H9 (cell line): ENCODE measurements at regions not wholly inside any gene's neighbourhood (a gene's known extent, or its start where the extent isn't known, plus 50 kb on each side); places are given as distances from the start of the nearest gene placed in this dataset.

Experiments used
- DNase-seq: peaks from one replicate; pipeline ENCODE4 v3.0.0-alpha.2; 2017
- H2AFZ ChIP-seq: one replicate; pipeline ENCODE4 v1.6.1; 2013; ENCODE audit warnings: mild to moderate bottlenecking, low read length, control low read depth, moderate library complexity
- H2AK5ac ChIP-seq: 2 replicates; pipeline ENCODE4 v1.6.1; 2013; ENCODE audit warnings: low read length, control low read depth, mixed read lengths; ENCODE audit not compliant: insufficient read length
- H2BK120ac ChIP-seq: one replicate; pipeline ENCODE4 v1.6.1; 2013; ENCODE audit warnings: low read depth, mild to moderate bottlenecking, low read length, control low read depth, inconsistent platforms; ENCODE audit not compliant: poor library complexity, severe bottlenecking
- H2BK12ac ChIP-seq: 2 replicates; pipeline ENCODE4 v1.6.1; 2013; ENCODE audit warnings: low read length, control low read depth, mixed read lengths, low read depth; ENCODE audit not compliant: insufficient read length
- H2BK15ac ChIP-seq: 2 replicates; pipeline ENCODE4 v1.6.1; 2013; ENCODE audit warnings: low read depth, low read length, control low read depth
- H2BK20ac ChIP-seq: one replicate; pipeline ENCODE4 v1.6.1; 2013; ENCODE audit warnings: low read depth, mild to moderate bottlenecking, low read length, control low read depth, inconsistent platforms; ENCODE audit not compliant: poor library complexity, severe bottlenecking
- H2BK5ac ChIP-seq: 2 replicates; pipeline ENCODE4 v1.6.1; 2013; ENCODE audit warnings: low read length, control low read depth, mixed read lengths; ENCODE audit not compliant: insufficient read length
- H3K14ac ChIP-seq: 2 replicates; pipeline ENCODE4 v1.6.1; 2013; ENCODE audit warnings: low read length, control low read depth; ENCODE audit not compliant: insufficient read depth
- H3K18ac ChIP-seq: 2 replicates; pipeline ENCODE4 v1.6.1; 2013; ENCODE audit warnings: low read depth, mild to moderate bottlenecking, mixed read lengths, low read length, control low read depth; ENCODE audit not compliant: insufficient read length
- H3K23ac ChIP-seq: 2 replicates; pipeline ENCODE4 v1.6.1; 2013; ENCODE audit warnings: low read length, control low read depth, mixed read lengths, low read depth; ENCODE audit not compliant: insufficient read length
- H3K23me2 ChIP-seq: 2 replicates; pipeline ENCODE4 v1.6.1; 2013; ENCODE audit warnings: low read depth, mild to moderate bottlenecking, mixed read lengths, low read length, control low read depth; ENCODE audit not compliant: insufficient read length, poor library complexity, severe bottlenecking
- H3K27ac ChIP-seq: 2 replicates; pipeline ENCODE4 v1.5.1; 2013; ENCODE audit warnings: low read length, control low read depth, mixed read lengths, low read depth; ENCODE audit not compliant: insufficient read length
- H3K27me3 ChIP-seq: 2 replicates; pipeline ENCODE4 v1.6.1; 2013; ENCODE audit warnings: low read length, control low read depth, inconsistent platforms; ENCODE audit not compliant: insufficient read depth
- H3K4ac ChIP-seq: 2 replicates; pipeline ENCODE4 v1.6.1; 2013; ENCODE audit warnings: low read depth, mild to moderate bottlenecking, control low read depth, inconsistent platforms, low read length, moderate library complexity
- H3K4me1 ChIP-seq: 2 replicates; pipeline ENCODE4 v1.6.1; 2013; ENCODE audit warnings: low read length, control low read depth, inconsistent platforms; ENCODE audit not compliant: insufficient read depth
- H3K4me2 ChIP-seq: 2 replicates; pipeline ENCODE4 v1.6.1; 2013; ENCODE audit warnings: low read length, control low read depth, mixed read lengths; ENCODE audit not compliant: insufficient read length, insufficient read depth
- H3K56ac ChIP-seq: 2 replicates; pipeline ENCODE4 v1.6.1; 2013; ENCODE audit warnings: low read depth, mild to moderate bottlenecking, mixed read lengths, low read length, control low read depth; ENCODE audit not compliant: insufficient read length
- H3K79me1 ChIP-seq: 2 replicates; pipeline ENCODE4 v1.6.1; 2013; ENCODE audit warnings: low read depth, mild to moderate bottlenecking, moderate library complexity, low read length, control low read depth, inconsistent platforms; ENCODE audit not compliant: insufficient read depth, poor library complexity, severe bottlenecking
- H3K79me2 ChIP-seq: 2 replicates; pipeline ENCODE4 v1.6.1; 2013; ENCODE audit warnings: low read length, control low read depth, inconsistent platforms; ENCODE audit not compliant: insufficient read depth
- H3K9ac ChIP-seq: 2 replicates; pipeline ENCODE4 v1.6.1; 2013; ENCODE audit warnings: low read length, control low read depth, mixed read lengths; ENCODE audit not compliant: insufficient read length; ENCODE audit errors: extremely low read depth
- H3K9me3 ChIP-seq: one replicate; pipeline ENCODE4 v1.6.1; 2013; ENCODE audit warnings: low read depth, low read length, inconsistent platforms; ENCODE audit not compliant: control insufficient read depth
- H3T11ph ChIP-seq: one replicate; pipeline ENCODE4 v1.6.1; 2013; ENCODE audit warnings: mild to moderate bottlenecking, low read length, control low read depth, inconsistent platforms
- H4K20me1 ChIP-seq: one replicate; pipeline ENCODE4 v1.6.1; 2013; ENCODE audit not compliant: control insufficient read depth, insufficient read length, insufficient read depth
- H4K5ac ChIP-seq: 2 replicates; pipeline ENCODE4 v1.6.1; 2013; ENCODE audit warnings: low read depth, mild to moderate bottlenecking, mixed read lengths, low read length, control low read depth; ENCODE audit not compliant: insufficient read length
- H4K8ac ChIP-seq: replicated peaks from 2 replicates; pipeline ENCODE4 v1.6.1; 2013; ENCODE audit warnings: low read length, control low read depth, mixed read lengths, low read depth; ENCODE audit not compliant: insufficient read length
- H4K91ac ChIP-seq: 2 replicates; pipeline ENCODE4 v1.6.1; 2013; ENCODE audit warnings: low read depth, mild to moderate bottlenecking, moderate library complexity, mixed read lengths, low read length, control low read depth; ENCODE audit not compliant: insufficient read length
- H3K27ac Mint-ChIP-seq, 3 experiments: 2 replicates in 2 of 3; 3 replicates in 1 of 3; pipeline ENCODE4 v1.8.0; 2020 to 2021; ENCODE audit warnings: mixed read lengths in 3 of 3, mild to moderate bottlenecking in 1 of 3, moderate library complexity in 1 of 3
- H3K27me3 Mint-ChIP-seq: 2 replicates; pipeline ENCODE4 v1.8.0; 2021; ENCODE audit warnings: low read depth, mild to moderate bottlenecking, moderate library complexity, mixed read lengths
- H3K36me3 Mint-ChIP-seq, 3 experiments: 2 replicates in 2 of 3; 3 replicates in 1 of 3; pipeline ENCODE4 v1.8.0; 2020 to 2021; ENCODE audit warnings: low read depth in 3 of 3, mixed read lengths in 3 of 3; ENCODE audit not compliant: insufficient read depth in 1 of 3
- H3K4me1 Mint-ChIP-seq, 2 experiments: 2 replicates each; pipeline ENCODE4 v1.8.0; 2020; ENCODE audit warnings: mixed read lengths in 2 of 2
- H3K4me3 Mint-ChIP-seq, 2 experiments: 2 replicates in 1 of 2; 3 replicates in 1 of 2; pipeline ENCODE4 v1.8.0; 2020 to 2021; ENCODE audit warnings: mild to moderate bottlenecking in 2 of 2, mixed read lengths in 2 of 2, moderate library complexity in 1 of 2
- H3K9me3 Mint-ChIP-seq, 2 experiments: 2 replicates in 1 of 2; 3 replicates in 1 of 2; pipeline ENCODE4 v1.8.0; 2020; ENCODE audit warnings: mild to moderate bottlenecking in 2 of 2, mixed read lengths in 2 of 2, moderate library complexity in 1 of 2
- WGBS: extraction: QIAGEN DNeasy Blood & Tissue Kit; methylation state at CpG from one replicate; pipeline ENCODE4 v1.1.7; 2013; ENCODE audit warnings: missing lambda C conversion rate, low lambda C conversion rate, mixed read lengths; ENCODE audit not compliant: insufficient read length; ENCODE audit errors: extremely low coverage; 5-methylcytosine and 5-hydroxymethylcytosine counted together
- TF ChIP-seq, protein P1 (sequence below): fragments of 200-600 bp; sonication (generic); conservative IDR thresholded peaks from 3 replicates; pipeline ENCODE4 v1.8.0; 2021; ENCODE audit warnings: antibody characterized with exemption, mild to moderate bottlenecking

DNA sequence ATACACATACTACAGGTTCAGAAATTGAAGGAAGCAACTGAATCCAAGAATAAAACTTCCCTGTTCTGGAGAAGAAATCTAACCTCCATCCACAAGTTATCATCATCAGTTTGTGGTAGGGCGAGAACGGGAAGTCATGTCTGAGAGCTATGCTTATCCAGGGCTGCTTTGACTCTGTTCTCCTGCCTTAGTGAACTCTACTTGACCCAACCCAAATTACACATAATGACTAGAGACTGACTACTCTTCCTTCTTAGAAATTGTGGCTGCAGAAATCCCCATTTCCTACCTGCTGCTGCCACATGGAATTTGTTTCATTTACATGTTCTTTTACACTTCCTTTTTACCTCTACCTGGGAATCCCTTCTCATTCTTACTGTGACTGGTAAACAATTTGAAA, 1102.6 kb upstream of the PIK3C3 start:
- H3K9ac ChIP-seq = no peak overlapping the region
- H4K5ac ChIP-seq = no peak overlapping the region
- H4K91ac ChIP-seq = no peak overlapping the region
- no peak overlapping the region for H3K27ac ChIP-seq
- Mint-ChIP-seq H3K9me3 (no peaks in the 10 kb centered on the region), H3K27me3 (no peaks in the 10 kb centered on the region), H3K4me3 (no peak overlapping the region), H3K27ac (no peak overlapping the region), H3K36me3 (no peaks in the 10 kb centered on the region), H3K4me1 (peaks cover 21 to 29% of the 10 kb centered on the region in 2 experiments)
- no peak overlapping the region for H2BK20ac ChIP-seq
- no peak overlapping the region for H3K56ac ChIP-seq
- H4K8ac ChIP-seq = no peak overlapping the region
- WGBS = no CpG with 5 or more reads among the region's 2 CpGs
- H3K4me1 ChIP-seq = no peaks in the 10 kb centered on the region; the same call in 1 of the 2 replicates
- no peak overlapping the region for H2BK15ac ChIP-seq
- no peaks in the 10 kb centered on the region for H3K23me2 ChIP-seq
- H3K9me3 ChIP-seq = no peaks in the 10 kb centered on the region
- no peak overlapping the region for H3K18ac ChIP-seq
- no peaks in the 10 kb centered on the region for H3K27me3 ChIP-seq
- H3K79me1 ChIP-seq = no peaks in the 10 kb centered on the region
- no peak overlapping the region for H3K14ac ChIP-seq
- H2AK5ac ChIP-seq = no peak overlapping the region
- TF ChIP-seq, protein P1, sequence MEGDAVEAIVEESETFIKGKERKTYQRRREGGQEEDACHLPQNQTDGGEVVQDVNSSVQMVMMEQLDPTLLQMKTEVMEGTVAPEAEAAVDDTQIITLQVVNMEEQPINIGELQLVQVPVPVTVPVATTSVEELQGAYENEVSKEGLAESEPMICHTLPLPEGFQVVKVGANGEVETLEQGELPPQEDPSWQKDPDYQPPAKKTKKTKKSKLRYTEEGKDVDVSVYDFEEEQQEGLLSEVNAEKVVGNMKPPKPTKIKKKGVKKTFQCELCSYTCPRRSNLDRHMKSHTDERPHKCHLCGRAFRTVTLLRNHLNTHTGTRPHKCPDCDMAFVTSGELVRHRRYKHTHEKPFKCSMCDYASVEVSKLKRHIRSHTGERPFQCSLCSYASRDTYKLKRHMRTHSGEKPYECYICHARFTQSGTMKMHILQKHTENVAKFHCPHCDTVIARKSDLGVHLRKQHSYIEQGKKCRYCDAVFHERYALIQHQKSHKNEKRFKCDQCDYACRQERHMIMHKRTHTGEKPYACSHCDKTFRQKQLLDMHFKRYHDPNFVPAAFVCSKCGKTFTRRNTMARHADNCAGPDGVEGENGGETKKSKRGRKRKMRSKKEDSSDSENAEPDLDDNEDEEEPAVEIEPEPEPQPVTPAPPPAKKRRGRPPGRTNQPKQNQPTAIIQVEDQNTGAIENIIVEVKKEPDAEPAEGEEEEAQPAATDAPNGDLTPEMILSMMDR = no peak
- H2BK5ac ChIP-seq = no peak overlapping the region
- H3K4ac ChIP-seq = no peak overlapping the region
- no peak overlapping the region for H2AFZ ChIP-seq
- no peak overlapping the region for H3K4me2 ChIP-seq
- H2BK12ac ChIP-seq = no peak overlapping the region
- H4K20me1 ChIP-seq = no peaks in the 10 kb centered on the region
- H2BK120ac ChIP-seq = no peak overlapping the region
- no peak overlapping the region for H3K23ac ChIP-seq
- DNase-seq = no peak
- H3T11ph ChIP-seq = no peak overlapping the region
- no peaks in the 10 kb centered on the region for H3K79me2 ChIP-seq
